ENCODE measurements at regions not wholly inside any gene's neighbourhood (a gene's known extent, or its start where the extent isn't known, plus 50 kb on each side); places are given as distances from the start of the nearest gene placed in this dataset.

GRCh38 chr1:187336441-187337168, 507.9 kb downstream of the PLA2G4A start:
- TF ChIP-seq, protein P1, sequence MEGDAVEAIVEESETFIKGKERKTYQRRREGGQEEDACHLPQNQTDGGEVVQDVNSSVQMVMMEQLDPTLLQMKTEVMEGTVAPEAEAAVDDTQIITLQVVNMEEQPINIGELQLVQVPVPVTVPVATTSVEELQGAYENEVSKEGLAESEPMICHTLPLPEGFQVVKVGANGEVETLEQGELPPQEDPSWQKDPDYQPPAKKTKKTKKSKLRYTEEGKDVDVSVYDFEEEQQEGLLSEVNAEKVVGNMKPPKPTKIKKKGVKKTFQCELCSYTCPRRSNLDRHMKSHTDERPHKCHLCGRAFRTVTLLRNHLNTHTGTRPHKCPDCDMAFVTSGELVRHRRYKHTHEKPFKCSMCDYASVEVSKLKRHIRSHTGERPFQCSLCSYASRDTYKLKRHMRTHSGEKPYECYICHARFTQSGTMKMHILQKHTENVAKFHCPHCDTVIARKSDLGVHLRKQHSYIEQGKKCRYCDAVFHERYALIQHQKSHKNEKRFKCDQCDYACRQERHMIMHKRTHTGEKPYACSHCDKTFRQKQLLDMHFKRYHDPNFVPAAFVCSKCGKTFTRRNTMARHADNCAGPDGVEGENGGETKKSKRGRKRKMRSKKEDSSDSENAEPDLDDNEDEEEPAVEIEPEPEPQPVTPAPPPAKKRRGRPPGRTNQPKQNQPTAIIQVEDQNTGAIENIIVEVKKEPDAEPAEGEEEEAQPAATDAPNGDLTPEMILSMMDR (IDR thresholded peaks at IDR 0.05; ENCODE audit: low read depth, low read length): no peak
- DNase-seq (ENCODE audit: extremely low read depth, low read depth): no peak

GRCh38 chr1:187338762-187339412, 510.1 kb downstream of the PLA2G4A start:
- DNase-seq (ENCODE audit: extremely low read depth, low read depth): no peak
- TF ChIP-seq, protein P1 (IDR thresholded peaks at IDR 0.05; ENCODE audit: low read depth, low read length): no peak

DNA sequence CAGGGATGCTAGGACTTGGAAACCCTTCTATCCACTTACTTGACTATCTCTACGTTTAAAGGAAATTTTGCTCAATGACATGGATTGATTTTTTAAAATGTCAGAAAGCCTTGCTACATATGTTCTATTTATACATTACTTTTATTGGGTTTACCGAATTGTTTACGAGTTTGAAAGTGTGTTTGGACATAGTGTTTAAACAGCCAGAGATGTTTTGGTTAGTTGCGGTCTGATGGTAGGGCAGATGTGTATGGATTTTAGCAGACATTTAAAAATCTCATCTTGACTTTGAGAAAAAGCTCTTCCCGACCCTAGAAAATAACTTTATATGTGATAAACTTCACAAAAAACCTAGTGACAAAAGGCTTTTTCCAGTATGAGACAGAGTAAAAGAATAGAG, 513.7 kb downstream of the PLA2G4A start:
- TF ChIP-seq, protein P1 (IDR thresholded peaks at IDR 0.05; ENCODE audit: low read depth, low read length): no peak

DNA sequence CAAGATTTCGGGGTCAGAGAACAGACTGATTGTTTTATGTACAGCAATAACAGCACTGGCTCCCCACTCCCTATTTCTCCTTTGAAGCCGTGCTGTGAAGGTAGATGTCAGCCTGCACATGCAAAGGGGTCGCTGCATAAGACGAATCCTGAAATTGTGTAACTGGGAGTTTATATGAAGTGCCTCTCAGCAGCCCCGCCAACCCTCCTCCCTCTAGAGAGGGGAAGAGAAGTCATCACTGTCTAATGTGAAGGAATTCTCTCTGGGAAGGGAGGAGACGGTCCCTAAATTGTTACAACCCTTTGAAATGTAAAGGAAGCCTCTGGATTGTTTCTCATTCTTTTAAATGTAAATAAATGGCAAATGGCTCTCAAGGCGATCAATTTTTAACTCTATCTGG, 545.3 kb downstream of the PLA2G4A start:
- DNase-seq (ENCODE audit: extremely low read depth, low read depth): no peak
- TF ChIP-seq, protein P1 (IDR thresholded peaks at IDR 0.05; ENCODE audit: low read depth, low read length): no peak

More for the DNA sequence above, 513.7 kb downstream of the PLA2G4A start:
- DNase-seq (ENCODE audit: extremely low read depth, low read depth): no peak

DNA sequence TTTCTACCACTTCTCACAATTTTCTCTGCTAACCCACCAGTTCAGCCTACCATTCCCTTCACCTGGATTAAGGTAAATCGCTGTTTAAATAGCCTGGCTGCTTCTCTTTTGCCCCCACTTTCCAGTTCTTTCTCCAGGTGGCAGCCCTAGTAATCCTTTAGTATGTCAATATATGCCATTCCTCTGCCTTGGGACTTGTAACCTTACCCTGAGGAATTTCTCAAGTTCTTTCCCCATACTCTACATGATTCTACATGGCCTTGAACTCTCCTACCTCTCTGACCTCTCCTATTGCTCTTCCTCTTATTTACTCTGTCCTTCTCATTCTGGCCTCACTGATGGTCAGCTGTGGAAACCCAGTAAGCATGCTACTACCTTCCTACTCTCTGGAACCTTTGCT, 546.0 kb downstream of the PLA2G4A start:
- DNase-seq (ENCODE audit: extremely low read depth, low read depth): no peak
- TF ChIP-seq, protein P1 (IDR thresholded peaks at IDR 0.05; ENCODE audit: low read depth, low read length): no peak

GRCh38 chr1:187383366-187383765, 554.6 kb downstream of the PLA2G4A start:
- TF ChIP-seq, protein P1 (IDR thresholded peaks at IDR 0.05; ENCODE audit: low read depth, low read length): no peak
- DNase-seq (ENCODE audit: extremely low read depth, low read depth): no peak

DNA sequence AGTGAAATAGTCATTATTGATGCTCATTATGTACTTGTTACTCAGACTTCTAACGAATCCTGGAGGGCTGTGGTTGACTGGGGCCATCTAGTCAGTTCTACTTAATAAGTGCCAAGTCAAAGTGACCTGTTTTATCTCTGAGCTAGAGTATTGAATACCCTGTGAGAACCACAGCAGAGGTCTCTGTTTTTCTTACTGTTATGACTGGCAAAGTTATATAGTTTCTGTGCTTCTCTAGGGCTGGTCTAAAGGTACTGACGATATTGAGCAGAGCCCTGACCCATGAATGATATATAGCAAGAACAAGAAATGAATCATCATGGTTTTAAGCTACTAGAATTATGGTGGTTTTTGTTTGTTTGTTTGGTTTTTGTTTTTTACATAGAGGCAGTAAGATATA, 555.8 kb downstream of the PLA2G4A start:
- no peak for DNase-seq (ENCODE audit: extremely low read depth, low read depth)
- TF ChIP-seq, protein P1 (IDR thresholded peaks at IDR 0.05; ENCODE audit: low read depth, low read length): no peak
